OCI-LY3 (cell line): ENCODE measurements at regions not wholly inside any gene's neighbourhood (a gene's known extent, or its start where the extent isn't known, plus 50 kb on each side); places are given as distances from the start of the nearest gene placed in this dataset.

Source experiments
- EZH2phosphoT487 ChIP-seq: fragments of 200-600 bp; shearing (Covaris generic); IDR thresholded peaks from 2 replicates; pipeline ENCODE4 v1.6.1; 2018; ENCODE audit warnings: antibody characterized with exemption, mixed run types, low read depth
- TF ChIP-seq, protein P1 (sequence below): fragments of 200-600, 300-600 bp; sonication (generic); IDR thresholded peaks from 2 replicates; pipeline ENCODE4 v1.5.1; 2014; ENCODE audit warnings: antibody characterized with exemption, low read length, low read depth

DNA sequence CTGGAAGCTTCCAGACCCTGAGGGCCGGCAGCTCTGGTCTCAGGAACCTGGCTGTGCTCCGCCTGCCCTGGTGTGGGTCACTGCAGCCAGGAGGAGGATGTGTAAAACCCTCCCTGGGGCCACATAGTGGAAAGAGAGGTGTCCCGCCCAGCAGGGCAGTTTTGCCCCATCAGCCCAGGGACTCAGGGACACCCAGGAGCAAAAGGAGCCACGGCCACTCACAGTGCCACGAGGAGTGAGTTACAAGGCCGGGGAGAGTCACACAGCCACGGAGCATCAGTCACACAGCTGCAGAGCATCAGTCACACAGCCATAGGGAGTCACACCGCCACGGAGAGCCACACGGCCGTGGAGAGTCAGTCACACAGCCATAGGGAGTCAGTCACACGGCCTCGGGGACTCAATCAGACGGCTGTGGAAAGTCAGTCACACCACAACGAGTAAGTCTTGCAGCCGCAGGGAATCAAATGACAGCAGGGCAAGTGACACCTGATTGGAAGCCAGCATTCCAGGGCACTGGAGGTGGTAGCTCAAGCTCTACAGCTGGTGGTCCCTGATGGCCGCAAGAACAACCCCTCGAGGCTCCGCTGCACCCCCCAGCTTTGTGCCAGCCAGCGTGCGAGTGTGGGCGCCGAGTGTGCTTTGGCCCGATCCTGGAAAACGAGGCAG is 60.9 kb downstream of the DLL1 start:
- TF ChIP-seq, protein P1, sequence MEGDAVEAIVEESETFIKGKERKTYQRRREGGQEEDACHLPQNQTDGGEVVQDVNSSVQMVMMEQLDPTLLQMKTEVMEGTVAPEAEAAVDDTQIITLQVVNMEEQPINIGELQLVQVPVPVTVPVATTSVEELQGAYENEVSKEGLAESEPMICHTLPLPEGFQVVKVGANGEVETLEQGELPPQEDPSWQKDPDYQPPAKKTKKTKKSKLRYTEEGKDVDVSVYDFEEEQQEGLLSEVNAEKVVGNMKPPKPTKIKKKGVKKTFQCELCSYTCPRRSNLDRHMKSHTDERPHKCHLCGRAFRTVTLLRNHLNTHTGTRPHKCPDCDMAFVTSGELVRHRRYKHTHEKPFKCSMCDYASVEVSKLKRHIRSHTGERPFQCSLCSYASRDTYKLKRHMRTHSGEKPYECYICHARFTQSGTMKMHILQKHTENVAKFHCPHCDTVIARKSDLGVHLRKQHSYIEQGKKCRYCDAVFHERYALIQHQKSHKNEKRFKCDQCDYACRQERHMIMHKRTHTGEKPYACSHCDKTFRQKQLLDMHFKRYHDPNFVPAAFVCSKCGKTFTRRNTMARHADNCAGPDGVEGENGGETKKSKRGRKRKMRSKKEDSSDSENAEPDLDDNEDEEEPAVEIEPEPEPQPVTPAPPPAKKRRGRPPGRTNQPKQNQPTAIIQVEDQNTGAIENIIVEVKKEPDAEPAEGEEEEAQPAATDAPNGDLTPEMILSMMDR: no peak
- TF ChIP-seq EZH2phosphoT487: no peak
